PC-3 (cell line): ENCODE measurements at regions not wholly inside any gene's neighbourhood (a gene's known extent, or its start where the extent isn't known, plus 50 kb on each side); places are given as distances from the start of the nearest gene placed in this dataset.

Source experiments
- ATAC-seq: fragments of 200-7000 bp; cut with Tn5 transposase; 2 replicates; pipeline ENCODE4 v1.9.1; 2020; ENCODE audit warnings: mild to moderate bottlenecking, moderate library complexity
- BruUV-seq: library from RNA; stranded (reverse); fragments of 400-500 nt; replicated peaks from 2 replicates; lab custom pipeline; 2021; lab: Mats Ljungman, UMichigan
- CTCF ChIA-PET: fragments of 300-600 bp; sonication (Branson Sonifier 250); formaldehyde crosslinking; loops from one replicate; lab custom pipeline; 2022; ENCODE audit warnings: antibody characterized with exemption; lab: Charles Lee
- POLR2A ChIA-PET: fragments of 300-600 bp; sonication (Branson Sonifier 250); formaldehyde crosslinking; loops from one replicate; lab custom pipeline; 2022; ENCODE audit warnings: antibody characterized with exemption; ENCODE audit not compliant: unreplicated experiment; lab: Charles Lee
- DNase-seq: peaks from one replicate; pipeline ENCODE4 v3.0.0-alpha.2; 2015
- H2AFZ ChIP-seq: fragments of 300-600 bp; sonication (generic); 2 replicates; pipeline ENCODE4 v1.6.0; 2016; ENCODE audit warnings: antibody characterized with exemption, low read length
- H3F3A ChIP-seq: fragments of 300-600 bp; sonication (generic); one replicate; pipeline ENCODE4 v1.6.0; 2017; ENCODE audit warnings: antibody characterized with exemption, low read length, control low read depth, mild to moderate bottlenecking; ENCODE audit not compliant: unreplicated experiment
- H3K27ac ChIP-seq: fragments of 300-600 bp; sonication (generic); 2 replicates; pipeline ENCODE4 v1.5.1; 2016; ENCODE audit warnings: mild to moderate bottlenecking, low read length
- H3K27me3 ChIP-seq: fragments of 300-600 bp; sonication (generic); 2 replicates; pipeline ENCODE4 v1.6.1; 2016; ENCODE audit warnings: low read length, mixed read lengths
- H3K36me3 ChIP-seq: fragments of 300-600 bp; sonication (generic); 2 replicates; pipeline ENCODE4 v1.6.1; 2016; ENCODE audit warnings: low read depth, mixed run types, low read length, mixed read lengths
- H3K4me1 ChIP-seq: fragments of 300-600 bp; sonication (generic); 2 replicates; pipeline ENCODE4 v1.5.1; 2016; ENCODE audit warnings: low read length; ENCODE audit not compliant: insufficient read depth
- H3K4me2 ChIP-seq: fragments of 300-600 bp; sonication (generic); 2 replicates; pipeline ENCODE4 v1.6.0; 2016; ENCODE audit warnings: low read length
- H3K4me3 ChIP-seq: fragments of 300-600 bp; sonication (generic); 2 replicates; pipeline ENCODE4 v1.5.1; 2016; ENCODE audit warnings: mild to moderate bottlenecking, low read length, mixed read lengths
- H3K79me2 ChIP-seq: fragments of 300-600 bp; sonication (generic); 2 replicates; pipeline ENCODE4 v1.6.1; 2017; ENCODE audit warnings: low read length, mixed read lengths
- H3K9ac ChIP-seq: fragments of 300-600 bp; sonication (generic); 2 replicates; pipeline ENCODE4 v1.6.0; 2016; ENCODE audit warnings: mild to moderate bottlenecking, low read length
- H3K9me2 ChIP-seq: fragments of 300-600 bp; sonication (generic); replicated peaks from 2 replicates; pipeline ENCODE4 v1.6.1; 2016; ENCODE audit warnings: mixed run types, low read length, mixed read lengths
- H3K9me3 ChIP-seq: fragments of 300-600 bp; sonication (generic); 2 replicates; pipeline ENCODE4 v1.6.1; 2016; ENCODE audit warnings: low read length, mixed read lengths
- H4K20me1 ChIP-seq: fragments of 300-600 bp; sonication (generic); 2 replicates; pipeline ENCODE4 v1.6.1; 2016; ENCODE audit warnings: low read length, mixed read lengths
- CTCF ChIP-seq: fragments of 300-600 bp; sonication (generic); conservative IDR thresholded peaks from 2 replicates; pipeline ENCODE4 v1.5.1; 2017; ENCODE audit warnings: antibody characterized with exemption, low read depth, mild to moderate bottlenecking, low read length
- EZH2 ChIP-seq: fragments of 300-600 bp; sonication (generic); IDR thresholded peaks from one replicate; pipeline ENCODE4 v1.6.1; 2017; ENCODE audit warnings: antibody characterized with exemption, mild to moderate bottlenecking, low read length; ENCODE audit not compliant: unreplicated experiment
- EZH2phosphoT487 ChIP-seq: fragments of 300-600 bp; sonication (generic); IDR thresholded peaks from 2 replicates; pipeline ENCODE4 v1.6.1; 2018; ENCODE audit warnings: mild to moderate bottlenecking, antibody characterized with exemption, low read length, borderline replicate concordance
- intact Hi-C: fragments of 100-400 bp; cut with micrococcal nuclease; formaldehyde crosslinking; loops from 2 replicates; pipeline ENCODE4 v1.9.0; 2023

GRCh38 chr16:89027281-89027680, 50.3 kb upstream of the CBFA2T3 start:
- no peak for ATAC-seq

GRCh38 chr16:89031715-89032659, 55.0 kb upstream of the CBFA2T3 start:
- TF ChIP-seq EZH2 (no peak), EZH2phosphoT487 (no peak), CTCF (no peak)
- H3K9me3 ChIP-seq = no peaks in the 10 kb centered on the region
- H3K9me2 ChIP-seq = no peaks in the 10 kb centered on the region
- H3K4me1 ChIP-seq = no peaks in the 10 kb centered on the region
- no peaks in the 10 kb centered on the region for H4K20me1 ChIP-seq
- no peak overlapping the region for H2AFZ ChIP-seq
- intact Hi-C loops = no loop called here
- no peaks in the 10 kb centered on the region for H3K36me3 ChIP-seq
- BruUV-seq = no TSS peak
- no peak for ATAC-seq
- no peak overlapping the region for H3K4me3 ChIP-seq
- H3F3A ChIP-seq = no peaks in the 10 kb centered on the region
- H3K27ac ChIP-seq = no peak overlapping the region
- H3K79me2 ChIP-seq = no peaks in the 10 kb centered on the region
- no peak overlapping the region for H3K4me2 ChIP-seq
- no peak overlapping the region for H3K9ac ChIP-seq
- POLR2A ChIA-PET = no interaction called here
- DNase-seq = no peak
- CTCF ChIA-PET = no interaction called here
- H3K27me3 ChIP-seq = peaks cover 25% of the 10 kb centered on the region

More at GRCh38 chr16:89027281-89027680, 50.3 kb upstream of the CBFA2T3 start:
- Histone ChIP-seq H3K4me2 (no peak overlapping the region), H3K79me2 (no peaks in the 10 kb centered on the region), H3K9ac (no peak overlapping the region), H3K9me2 (no peaks in the 10 kb centered on the region), H3K27ac (no peak overlapping the region), H3K27me3 (peaks cover 51% of the 10 kb centered on the region), H3K36me3 (no peaks in the 10 kb centered on the region), H4K20me1 (no peaks in the 10 kb centered on the region), H3F3A (no peaks in the 10 kb centered on the region), H3K4me1 (peaks cover 5% of the 10 kb centered on the region; the same call in 1 of the 2 replicates), H3K9me3 (no peaks in the 10 kb centered on the region), H3K4me3 (no peak overlapping the region), H2AFZ (no peak overlapping the region)
- intact Hi-C loops = no loop called here
- TF ChIP-seq CTCF (no peak), EZH2phosphoT487 (no peak), EZH2 (no peak)
- CTCF ChIA-PET = no interaction called here
- no TSS peak for BruUV-seq
- POLR2A ChIA-PET = no interaction called here
- no peak for DNase-seq

- H3K4me2 ChIP-seq = no peak overlapping the region
- TF ChIP-seq EZH2phosphoT487 (no peak), CTCF (no peak), EZH2 (no peak)
- H3K36me3 ChIP-seq = no peaks in the 10 kb centered on the region
- H3K27me3 ChIP-seq = peaks cover 20% of the 10 kb centered on the region
- ChIA-PET CTCF (no interaction called here), POLR2A (no interaction called here)
- H2AFZ ChIP-seq = no peak overlapping the region
- BruUV-seq = no TSS peak
- H4K20me1 ChIP-seq = no peaks in the 10 kb centered on the region
- no peaks in the 10 kb centered on the region for H3K9me2 ChIP-seq
- H3K79me2 ChIP-seq = no peaks in the 10 kb centered on the region
- no peaks in the 10 kb centered on the region for H3K4me1 ChIP-seq
- H3F3A ChIP-seq = no peaks in the 10 kb centered on the region
- ATAC-seq (no peak), DNase-seq (no peak)
- H3K9me3 ChIP-seq = no peaks in the 10 kb centered on the region
- no peak overlapping the region for H3K4me3 ChIP-seq
- no peak overlapping the region for H3K9ac ChIP-seq
- no peak overlapping the region for H3K27ac ChIP-seq
- intact Hi-C loops = no loop called here
Observed at GRCh38 chr16:89033304-89033703, 56.3 kb upstream of the CBFA2T3 start.
